Psoas muscle (tissue), 7 donors: ENCODE measurements at regions not wholly inside any gene's neighbourhood (a gene's known extent, or its start where the extent isn't known, plus 50 kb on each side); places are given as distances from the start of the nearest gene placed in this dataset.

Experiments
- ATAC-seq, 4 donors: fragments of 200-7000 bp; cut with Tn5 transposase; one replicate each; pipeline ENCODE4 v1.9.1; 2020; ENCODE audit warnings: moderate library complexity in 3 of 4, mild to moderate bottlenecking in 2 of 4
- DNase-seq, 2 donors: peaks; one replicate each; pipeline ENCODE4 v3.0.0-alpha.2; 2020
- H3K27ac ChIP-seq: fragments of 200-600 bp; one replicate; pipeline ENCODE4 v1.8.0; 2022
- H3K27me3 ChIP-seq, 3 donors: fragments of 200-600 bp in 1 of 3; one replicate each; pipeline versions ENCODE4 v1.6.1 to v1.8.0; 2013 to 2022; ENCODE audit warnings: low read length in 2 of 3, mild to moderate bottlenecking in 2 of 3, moderate library complexity in 1 of 3; ENCODE audit not compliant: insufficient read depth in 3 of 3
- H3K36me3 ChIP-seq, 2 donors: fragments of 200-600 bp in 1 of 2; one replicate each; pipeline versions ENCODE4 v1.6.1 to v1.8.0; 2013 to 2022; ENCODE audit warnings: low read depth in 1 of 2, mild to moderate bottlenecking in 1 of 2, moderate library complexity in 1 of 2; ENCODE audit not compliant: insufficient read depth in 1 of 2
- H3K4me1 ChIP-seq: fragments of 200-600 bp; one replicate; pipeline ENCODE4 v1.8.0; 2022
- H3K4me3 ChIP-seq: fragments of 200-600 bp; one replicate; pipeline ENCODE4 v1.8.0; 2022; ENCODE audit warnings: mild to moderate bottlenecking
- H3K9me3 ChIP-seq: fragments of 200-600 bp; one replicate; pipeline ENCODE4 v1.8.0; 2022
- WGBS, 3 donors: extraction: QIAGEN DNeasy Blood & Tissue Kit; methylation state at CpG; one replicate each; pipeline versions ENCODE4 v1.1.6 to v1.1.7; 2013; 5-methylcytosine and 5-hydroxymethylcytosine counted together
- intact Hi-C, 2 donors: fragments of 100-400 bp; cut with DNase I; formaldehyde crosslinking; loops; one replicate each; pipeline versions ENCODE4 v1.11.0 to v1.14.2; 2022
- TF ChIP-seq, protein P1 (sequence below): fragments of 200-600 bp; IDR thresholded peaks from one replicate; pipeline ENCODE4 v1.8.0; 2022; ENCODE audit warnings: antibody characterized with exemption
- donor health status: healthy with polysubstance abuse.
- donor health status: DM: no; HTN: no; CAD: no; lungs with moderate emphysema.
- donor health status: Bipolar disorder and iron deficiency.
- donor health status: healthy.
- donor health status: DM: yes; HTN: yes; CAD: no.
- donor health status: DM: no; HTN: no; CAD: no.
- donor health status: DM: yes; HTN: yes; CAD: no.

DNA sequence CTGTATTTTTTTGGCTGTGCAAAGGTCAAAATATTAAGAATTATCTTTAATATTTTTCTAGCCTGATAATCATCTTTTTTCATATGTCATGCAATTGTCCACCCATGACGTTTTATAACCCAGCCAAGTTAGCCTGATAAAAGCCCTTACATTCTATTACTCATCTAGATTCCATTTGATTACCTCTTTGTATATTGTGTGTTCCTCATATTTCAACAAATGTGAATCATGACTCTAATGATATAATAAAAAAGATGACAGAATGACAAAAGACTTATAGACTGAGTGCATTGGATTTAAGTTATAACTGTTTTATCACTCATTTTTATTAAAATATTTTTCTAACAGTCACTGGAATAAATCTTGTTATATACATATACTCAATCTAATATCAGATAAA, 1560.0 kb upstream of the LRRTM3 start:
- Histone ChIP-seq H3K36me3 (no peaks in the 10 kb centered on the region), H3K9me3 (no peaks in the 10 kb centered on the region), H3K27ac (no peak overlapping the region), H3K27me3 (no peaks in the 10 kb centered on the region), H3K4me1 (no peaks in the 10 kb centered on the region), H3K4me3 (no peak overlapping the region)
- ATAC-seq (no peak), DNase-seq (no peak)
- intact Hi-C loops, result no loop called here
- WGBS, 3 donors, result 72 to 82% (median 78%) methylated on average over 1 of the region's 1 CpG
- TF ChIP-seq, protein P1, sequence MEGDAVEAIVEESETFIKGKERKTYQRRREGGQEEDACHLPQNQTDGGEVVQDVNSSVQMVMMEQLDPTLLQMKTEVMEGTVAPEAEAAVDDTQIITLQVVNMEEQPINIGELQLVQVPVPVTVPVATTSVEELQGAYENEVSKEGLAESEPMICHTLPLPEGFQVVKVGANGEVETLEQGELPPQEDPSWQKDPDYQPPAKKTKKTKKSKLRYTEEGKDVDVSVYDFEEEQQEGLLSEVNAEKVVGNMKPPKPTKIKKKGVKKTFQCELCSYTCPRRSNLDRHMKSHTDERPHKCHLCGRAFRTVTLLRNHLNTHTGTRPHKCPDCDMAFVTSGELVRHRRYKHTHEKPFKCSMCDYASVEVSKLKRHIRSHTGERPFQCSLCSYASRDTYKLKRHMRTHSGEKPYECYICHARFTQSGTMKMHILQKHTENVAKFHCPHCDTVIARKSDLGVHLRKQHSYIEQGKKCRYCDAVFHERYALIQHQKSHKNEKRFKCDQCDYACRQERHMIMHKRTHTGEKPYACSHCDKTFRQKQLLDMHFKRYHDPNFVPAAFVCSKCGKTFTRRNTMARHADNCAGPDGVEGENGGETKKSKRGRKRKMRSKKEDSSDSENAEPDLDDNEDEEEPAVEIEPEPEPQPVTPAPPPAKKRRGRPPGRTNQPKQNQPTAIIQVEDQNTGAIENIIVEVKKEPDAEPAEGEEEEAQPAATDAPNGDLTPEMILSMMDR, result no peak

DNA sequence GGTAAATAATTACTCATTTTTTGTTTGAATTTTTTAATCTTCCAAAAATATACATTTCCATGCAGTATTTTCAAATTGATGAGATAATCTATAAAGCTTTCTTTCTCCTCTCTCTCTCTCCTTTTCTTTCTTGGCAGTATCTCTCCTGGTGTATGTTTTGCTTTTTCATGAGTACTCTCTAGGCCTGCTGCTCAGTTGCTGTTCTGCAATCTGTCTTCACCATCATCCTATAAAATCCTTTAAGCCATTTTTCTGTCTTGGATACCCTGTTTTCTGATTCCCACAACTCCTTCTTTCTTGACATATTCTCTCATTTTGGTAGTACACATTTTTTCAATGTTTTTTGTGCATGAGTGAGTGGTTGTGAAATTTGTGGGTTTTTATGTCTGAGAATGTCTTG, 1558.1 kb upstream of the LRRTM3 start:
- Histone ChIP-seq H3K4me1 (no peaks in the 10 kb centered on the region), H3K27me3 (no peaks in the 10 kb centered on the region)
- intact Hi-C loops, result no loop called here

GRCh38 chr10:65375528-65375927, 1550.3 kb upstream of the LRRTM3 start:
- Histone ChIP-seq H3K27ac (no peak overlapping the region), H3K9me3 (no peaks in the 10 kb centered on the region), H3K4me1 (no peaks in the 10 kb centered on the region), H3K4me3 (no peak overlapping the region), H3K36me3 (no peaks in the 10 kb centered on the region), H3K27me3 (no peaks in the 10 kb centered on the region)
- 80 to 97% (median 95%) methylated on average over 3 of the region's 3 CpGs for WGBS, 3 donors
- no peak for ATAC-seq
- intact Hi-C loops, result no loop called here
- TF ChIP-seq, protein P1, result no peak
- DNase-seq, result no peak

More for the DNA sequence above, 1558.1 kb upstream of the LRRTM3 start:
- no peak overlapping the region for H3K4me3 ChIP-seq
- no peak overlapping the region for H3K27ac ChIP-seq
- DNase-seq (no peak), ATAC-seq (no peak)
- no peaks in the 10 kb centered on the region for H3K9me3 ChIP-seq
- TF ChIP-seq, protein P1, result no peak
- no peaks in the 10 kb centered on the region for H3K36me3 ChIP-seq

DNA sequence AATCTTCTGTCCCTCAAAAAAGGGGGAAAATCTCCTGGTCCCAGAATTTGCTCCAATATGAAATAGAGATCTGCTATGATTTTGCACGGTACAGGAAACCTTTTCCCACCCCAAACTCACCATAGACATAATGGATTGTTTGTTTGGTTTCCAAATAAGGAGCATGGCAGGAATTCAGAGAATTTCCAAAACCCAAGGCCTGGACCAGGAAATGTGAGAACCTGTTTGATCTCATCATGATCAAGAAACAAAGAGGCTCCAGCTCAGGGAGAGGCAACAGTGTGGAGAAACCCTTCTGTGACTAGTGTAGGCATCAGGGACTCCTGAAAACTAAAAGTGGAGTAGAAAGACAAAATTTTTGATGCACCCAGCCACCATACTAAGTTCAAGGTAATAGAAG, 1548.1 kb upstream of the LRRTM3 start:
- Histone ChIP-seq H3K9me3 (no peaks in the 10 kb centered on the region), H3K4me1 (no peaks in the 10 kb centered on the region), H3K36me3 (no peaks in the 10 kb centered on the region), H3K27me3 (no peaks in the 10 kb centered on the region), H3K4me3 (no peak overlapping the region), H3K27ac (no peak overlapping the region)
- TF ChIP-seq, protein P1, result no peak
- WGBS, 3 donors, result 13 to 44% (median 27%) methylated on average over 1 of the region's 1 CpG
- DNase-seq, result no peak
- no peak for ATAC-seq
- intact Hi-C loops, result no loop called here

GRCh38 chr10:65394502-65395297, 1531.1 kb upstream of the LRRTM3 start:
- H3K4me3 ChIP-seq, result no peak overlapping the region
- ATAC-seq (no peak), DNase-seq (no peak)
- WGBS, 3 donors, result 31 to 60% (median 52%) methylated on average over 2 of the region's 2 CpGs
- intact Hi-C loops, result no loop called here
- H3K27ac ChIP-seq, result no peak overlapping the region
- no peaks in the 10 kb centered on the region for H3K9me3 ChIP-seq
- TF ChIP-seq, protein P1, result no peak
- no peaks in the 10 kb centered on the region for H3K36me3 ChIP-seq
- H3K4me1 ChIP-seq, result no peaks in the 10 kb centered on the region
- no peaks in the 10 kb centered on the region for H3K27me3 ChIP-seq
